Immature natural killer cell (primary cell): ENCODE measurements at regions not wholly inside any gene's neighbourhood (a gene's known extent, or its start where the extent isn't known, plus 50 kb on each side); places are given as distances from the start of the nearest gene placed in this dataset.
A peak's percentile ranks its signal among the peaks of the same experiment; 100 is the strongest.

Source experiments
- DNase-seq, 3 donors: peaks; one replicate each; pipeline ENCODE4 v3.0.0; 2022; ENCODE audit warnings: mixed read lengths in 1 of 3
- H3K27ac Mint-ChIP-seq, 6 donors: one replicate each; pipeline ENCODE4 v1.8.0; 2020; ENCODE audit warnings: mixed read lengths in 6 of 6, mild to moderate bottlenecking in 5 of 6, inconsistent platforms in 4 of 6, moderate library complexity in 3 of 6
- H3K27me3 Mint-ChIP-seq, 3 donors: one replicate each; pipeline ENCODE4 v1.8.0; 2020 to 2021; ENCODE audit warnings: low read depth in 3 of 3, mild to moderate bottlenecking in 3 of 3, mixed read lengths in 3 of 3, moderate library complexity in 3 of 3, inconsistent platforms in 1 of 3
- H3K36me3 Mint-ChIP-seq, 3 donors: one replicate each; pipeline ENCODE4 v1.8.0; 2020; ENCODE audit warnings: mixed read lengths in 3 of 3, inconsistent platforms in 2 of 3, mild to moderate bottlenecking in 2 of 3
- H3K4me1 Mint-ChIP-seq, 2 donors: one replicate each; pipeline ENCODE4 v1.8.0; 2020; ENCODE audit warnings: inconsistent platforms in 2 of 2, mild to moderate bottlenecking in 2 of 2, mixed read lengths in 2 of 2, moderate library complexity in 1 of 2
- H3K4me3 Mint-ChIP-seq, 5 donors: one replicate each; pipeline ENCODE4 v1.8.0; 2020; ENCODE audit warnings: mild to moderate bottlenecking in 5 of 5, mixed read lengths in 5 of 5, inconsistent platforms in 3 of 5, moderate library complexity in 3 of 5
- H3K9me3 Mint-ChIP-seq, 6 donors: one replicate each; pipeline ENCODE4 v1.8.0; 2020; ENCODE audit warnings: mild to moderate bottlenecking in 6 of 6, mixed read lengths in 6 of 6, inconsistent platforms in 4 of 6, moderate library complexity in 3 of 6

GRCh38 chrX:107502316-107502715 lies 52.9 kb downstream of the FRMPD3 start:
- no peak for DNase-seq
- Mint-ChIP-seq H3K4me3 (no peak overlapping the region), H3K4me1 (peaks cover 0 to 2% of the 10 kb centered on the region in 2 donors)

GRCh38 chrX:107504006-107504405 lies 54.6 kb downstream of the FRMPD3 start:
- DNase-seq, result no peak
- Mint-ChIP-seq H3K36me3 (no peaks in the 10 kb centered on the region), H3K4me1 (peaks cover 0 to 7% of the 10 kb centered on the region in 2 donors), H3K4me3 (no peak overlapping the region), H3K27me3 (peaks cover 4 to 7% (median 7%) of the 10 kb centered on the region in 3 donors), H3K9me3 (peaks cover 0 to 3% (median 0%) of the 10 kb centered on the region in 6 donors), H3K27ac (no peak overlapping the region)

More at GRCh38 chrX:107502316-107502715, 52.9 kb downstream of the FRMPD3 start:
- Mint-ChIP-seq H3K27ac (no peak overlapping the region), H3K36me3 (no peaks in the 10 kb centered on the region), H3K9me3 (peaks cover 0 to 2% (median 0%) of the 10 kb centered on the region in 6 donors), H3K27me3 (peaks cover 2 to 6% (median 4%) of the 10 kb centered on the region in 3 donors)

GRCh38 chrX:107505223-107505622 lies 55.8 kb downstream of the FRMPD3 start:
- DNase-seq, result no peak
- Mint-ChIP-seq H3K4me3 (no peak overlapping the region), H3K27ac (no peak overlapping the region), H3K27me3 (peaks cover 4 to 9% (median 7%) of the 10 kb centered on the region in 3 donors), H3K36me3 (no peaks in the 10 kb centered on the region), H3K9me3 (peaks cover 0 to 6% (median 0%) of the 10 kb centered on the region in 6 donors), H3K4me1 (peaks cover 0 to 7% of the 10 kb centered on the region in 2 donors)

- Mint-ChIP-seq H3K4me1 (peaks cover 0 to 7% of the 10 kb centered on the region in 2 donors), H3K27me3 (peaks cover 4 to 9% (median 7%) of the 10 kb centered on the region in 3 donors), H3K36me3 (no peaks in the 10 kb centered on the region), H3K9me3 (peaks cover 0 to 6% (median 0%) of the 10 kb centered on the region in 6 donors), H3K4me3 (peak overlapping the region in 1 of 5 donors; percentile 14), H3K27ac (no peak overlapping the region)
- no peak for DNase-seq
Observed at GRCh38 chrX:107506596-107507031, 57.2 kb downstream of the FRMPD3 start.

GRCh38 chrX:107507093-107507743 lies 57.8 kb downstream of the FRMPD3 start:
- H3K4me3 Mint-ChIP-seq, result peak overlapping the region in 3 of 5 donors; percentile 1 to 37 (median 35)
- H3K36me3 Mint-ChIP-seq, result no peaks in the 10 kb centered on the region
- H3K4me1 Mint-ChIP-seq, result peaks cover 0 to 7% of the 10 kb centered on the region in 2 donors
- no peak overlapping the region for H3K27ac Mint-ChIP-seq
- peaks cover 4 to 9% (median 7%) of the 10 kb centered on the region in 3 donors for H3K27me3 Mint-ChIP-seq
- peaks cover 0 to 6% (median 0%) of the 10 kb centered on the region in 6 donors for H3K9me3 Mint-ChIP-seq
- no peak for DNase-seq

GRCh38 chrX:107507744-107508117 lies 58.3 kb downstream of the FRMPD3 start:
- Mint-ChIP-seq H3K4me1 (peaks cover 0 to 7% of the 10 kb centered on the region in 2 donors), H3K36me3 (no peaks in the 10 kb centered on the region), H3K27ac (no peak overlapping the region), H3K27me3 (peaks cover 4 to 11% (median 7%) of the 10 kb centered on the region in 3 donors), H3K9me3 (peaks cover 0 to 6% (median 0%) of the 10 kb centered on the region in 6 donors), H3K4me3 (peak overlapping the region in 3 of 5 donors; percentile 1 to 35 (median 11))
- DNase-seq, result no peak

- H3K27me3 Mint-ChIP-seq, result peaks cover 4 to 11% (median 7%) of the 10 kb centered on the region in 3 donors
- no peak overlapping the region for H3K4me3 Mint-ChIP-seq
- H3K36me3 Mint-ChIP-seq, result peaks cover 0 to 6% (median 0%) of the 10 kb centered on the region in 3 donors
- H3K9me3 Mint-ChIP-seq, result peaks cover 0 to 6% (median 0%) of the 10 kb centered on the region in 6 donors
- DNase-seq, result no peak
- H3K4me1 Mint-ChIP-seq, result peaks cover 0 to 7% of the 10 kb centered on the region in 2 donors
- H3K27ac Mint-ChIP-seq, result no peak overlapping the region
Observed at GRCh38 chrX:107508925-107509324, 59.5 kb downstream of the FRMPD3 start.

GRCh38 chrX:107514944-107515343 lies 65.5 kb downstream of the FRMPD3 start:
- Mint-ChIP-seq H3K27ac (no peak overlapping the region), H3K4me1 (no peaks in the 10 kb centered on the region), H3K4me3 (no peak overlapping the region), H3K36me3 (peaks cover 0 to 9% (median 0%) of the 10 kb centered on the region in 3 donors), H3K9me3 (peaks cover 0 to 1% (median 0%) of the 10 kb centered on the region in 6 donors), H3K27me3 (peaks cover 4 to 16% (median 4%) of the 10 kb centered on the region in 3 donors)
- DNase-seq, result no peak

GRCh38 chrX:107521877-107522586 lies 72.6 kb downstream of the FRMPD3 start:
- H3K36me3 Mint-ChIP-seq, result no peaks in the 10 kb centered on the region
- peak overlapping the region in 1 of 6 donors; percentile 3 for H3K27ac Mint-ChIP-seq
- no peaks in the 10 kb centered on the region for H3K4me1 Mint-ChIP-seq
- DNase-seq, result no peak
- H3K4me3 Mint-ChIP-seq, result no peak overlapping the region
- peaks cover 0 to 1% (median 0%) of the 10 kb centered on the region in 6 donors for H3K9me3 Mint-ChIP-seq
- H3K27me3 Mint-ChIP-seq, result peaks cover 2 to 6% (median 4%) of the 10 kb centered on the region in 3 donors

GRCh38 chrX:107522901-107523300 lies 73.4 kb downstream of the FRMPD3 start:
- H3K4me3 Mint-ChIP-seq, result no peak overlapping the region

GRCh38 chrX:107526141-107526540 lies 76.7 kb downstream of the FRMPD3 start:
- H3K36me3 Mint-ChIP-seq, result no peaks in the 10 kb centered on the region
- H3K4me3 Mint-ChIP-seq, result no peak overlapping the region
- H3K9me3 Mint-ChIP-seq, result no peaks in the 10 kb centered on the region
- DNase-seq, result no peak
- no peak overlapping the region for H3K27ac Mint-ChIP-seq
- no peaks in the 10 kb centered on the region for H3K27me3 Mint-ChIP-seq
- H3K4me1 Mint-ChIP-seq, result no peaks in the 10 kb centered on the region

More at GRCh38 chrX:107522901-107523300, 73.4 kb downstream of the FRMPD3 start:
- Mint-ChIP-seq H3K9me3 (no peaks in the 10 kb centered on the region), H3K36me3 (no peaks in the 10 kb centered on the region), H3K4me1 (no peaks in the 10 kb centered on the region), H3K27me3 (peaks cover 2 to 6% (median 3%) of the 10 kb centered on the region in 3 donors), H3K27ac (no peak overlapping the region)
- DNase-seq, result no peak

- H3K4me3 Mint-ChIP-seq, result no peak overlapping the region
- H3K27ac Mint-ChIP-seq, result no peak overlapping the region
- DNase-seq, result no peak
- peaks cover 0 to 10% (median 5%) of the 10 kb centered on the region in 3 donors for H3K36me3 Mint-ChIP-seq
- H3K27me3 Mint-ChIP-seq, result no peaks in the 10 kb centered on the region
- no peaks in the 10 kb centered on the region for H3K4me1 Mint-ChIP-seq
- H3K9me3 Mint-ChIP-seq, result no peaks in the 10 kb centered on the region
Observed at GRCh38 chrX:107530141-107530540, 80.7 kb downstream of the FRMPD3 start.

- H3K9me3 Mint-ChIP-seq, result no peaks in the 10 kb centered on the region
- H3K4me1 Mint-ChIP-seq, result no peaks in the 10 kb centered on the region
- H3K27me3 Mint-ChIP-seq, result no peaks in the 10 kb centered on the region
- peak in 2 of 3 donors; percentile 10 to 13 for DNase-seq
- H3K27ac Mint-ChIP-seq, result no peak overlapping the region
- H3K4me3 Mint-ChIP-seq, result no peak overlapping the region
- H3K36me3 Mint-ChIP-seq, result peaks cover 0 to 10% (median 0%) of the 10 kb centered on the region in 3 donors
Observed at GRCh38 chrX:107537815-107538214, 88.4 kb downstream of the FRMPD3 start.

GRCh38 chrX:107541244-107541643 lies 87.1 kb upstream of the PRPS1 start:
- H3K4me1 Mint-ChIP-seq, result no peaks in the 10 kb centered on the region
- peaks cover 0 to 2% (median 0%) of the 10 kb centered on the region in 6 donors for H3K9me3 Mint-ChIP-seq
- DNase-seq, result no peak
- H3K4me3 Mint-ChIP-seq, result no peak overlapping the region
- no peaks in the 10 kb centered on the region for H3K36me3 Mint-ChIP-seq
- H3K27me3 Mint-ChIP-seq, result peaks cover 0 to 2% (median 0%) of the 10 kb centered on the region in 3 donors
- no peak overlapping the region for H3K27ac Mint-ChIP-seq
